Mucosa of stomach (tissue), 1 donor: ENCODE measurements at regions not wholly inside any gene's neighbourhood (a gene's known extent, or its start where the extent isn't known, plus 50 kb on each side); places are given as distances from the start of the nearest gene placed in this dataset.
"Not testable (repeated sequence)": the region's sequence is repeated elsewhere in the genome, so short reads cannot be mapped to it uniquely, and the experiment has no call there.

Experiments
- H3K27me3 ChIP-seq: one replicate; pipeline ENCODE4 v1.7.0; 2013; ENCODE audit warnings: mild to moderate bottlenecking, low read length; ENCODE audit not compliant: control insufficient read depth, insufficient read depth
- H3K36me3 ChIP-seq: one replicate; pipeline ENCODE4 v1.7.0; 2013; ENCODE audit warnings: low read length; ENCODE audit not compliant: control insufficient read depth, insufficient read depth
- H3K4me1 ChIP-seq: one replicate; pipeline ENCODE4 v1.7.0; 2013; ENCODE audit warnings: mild to moderate bottlenecking, low read length; ENCODE audit not compliant: control insufficient read depth, insufficient read depth
- H3K4me3 ChIP-seq: one replicate; pipeline ENCODE4 v1.7.0; 2013; ENCODE audit warnings: low read length
- H3K9ac ChIP-seq: one replicate; pipeline ENCODE4 v1.7.0; 2013; ENCODE audit warnings: mild to moderate bottlenecking, low read length, moderate library complexity
- H3K9me3 ChIP-seq: one replicate; pipeline ENCODE4 v1.7.0; 2013; ENCODE audit warnings: mild to moderate bottlenecking, low read length, moderate library complexity; ENCODE audit not compliant: control insufficient read depth
- donor health status: Pancreatic carcinoma.

DNA sequence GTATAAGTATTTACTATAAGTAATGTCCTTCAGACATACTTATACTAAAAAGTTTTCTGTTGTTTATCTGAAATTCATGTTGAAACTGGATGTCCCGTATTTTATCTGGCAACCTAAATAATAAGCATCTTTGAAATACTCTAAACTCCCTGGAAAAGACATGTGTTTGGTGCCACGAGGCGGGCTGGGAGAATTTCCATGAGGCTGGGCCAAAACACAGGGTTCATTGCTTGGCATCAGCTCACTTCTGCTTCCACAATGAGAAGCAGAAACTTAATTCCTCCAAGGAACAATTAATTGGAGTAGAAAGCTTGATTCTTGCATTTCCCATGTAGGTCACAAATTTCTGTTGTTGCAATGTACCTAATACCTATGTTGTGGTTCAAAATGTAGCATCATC is 110.2 kb downstream of the PSMG1 start:
- H3K4me3 ChIP-seq: no peak overlapping the region
- H3K27me3 ChIP-seq: no peaks in the 10 kb centered on the region
- no peaks in the 10 kb centered on the region for H3K9me3 ChIP-seq
- no peak overlapping the region for H3K9ac ChIP-seq
- no peaks in the 10 kb centered on the region for H3K36me3 ChIP-seq
- peaks cover 8% of the 10 kb centered on the region for H3K4me1 ChIP-seq

- H3K36me3 ChIP-seq: no peaks in the 10 kb centered on the region
- H3K27me3 ChIP-seq: no peaks in the 10 kb centered on the region
- H3K4me1 ChIP-seq: peaks cover 8% of the 10 kb centered on the region
- H3K4me3 ChIP-seq: no peak overlapping the region
- no peaks in the 10 kb centered on the region for H3K9me3 ChIP-seq
- H3K9ac ChIP-seq: no peak overlapping the region
These were observed 110.8 kb downstream of the PSMG1 start for GRCh38 chr21:39072468-39072867.

DNA sequence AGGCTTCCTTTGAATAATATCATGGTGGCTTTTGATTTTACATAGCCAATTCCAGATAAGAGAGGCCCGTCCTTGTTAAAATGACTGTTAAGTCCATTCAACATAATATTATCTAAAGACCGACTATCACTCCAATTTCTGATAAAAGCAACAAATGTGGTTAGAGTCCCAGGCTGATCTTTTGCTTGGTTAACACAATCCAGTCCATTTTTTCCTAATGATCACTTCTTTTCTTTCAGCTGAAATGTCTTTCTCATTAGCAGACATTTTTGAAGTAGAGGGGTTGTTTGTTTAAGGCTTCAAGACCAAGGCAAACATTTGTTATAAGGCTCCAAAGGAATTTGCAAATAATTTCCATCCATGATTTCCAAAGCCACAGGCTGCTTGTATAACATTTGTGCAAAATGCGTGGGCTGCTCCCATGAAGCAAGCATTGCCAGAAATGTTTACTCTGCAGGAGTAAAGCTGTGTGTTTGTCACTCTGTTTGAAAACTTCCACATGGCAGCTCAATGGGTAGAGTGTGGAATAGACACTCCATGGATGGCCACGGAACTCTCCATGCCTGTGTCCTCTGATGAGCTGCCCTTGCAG is 111.5 kb downstream of the PSMG1 start:
- H3K9ac ChIP-seq: no peak overlapping the region
- no peaks in the 10 kb centered on the region for H3K36me3 ChIP-seq

GRCh38 chr21:39069856-39070255 is 113.4 kb downstream of the PSMG1 start:
- not testable (repeated sequence) for H3K36me3 ChIP-seq, H3K9ac ChIP-seq, H3K4me3 ChIP-seq, H3K27me3 ChIP-seq, H3K9me3 ChIP-seq, H3K4me1 ChIP-seq

More for the DNA sequence above, 111.5 kb downstream of the PSMG1 start:
- H3K4me1 ChIP-seq: peaks cover 8% of the 10 kb centered on the region
- no peak overlapping the region for H3K4me3 ChIP-seq
- no peaks in the 10 kb centered on the region for H3K9me3 ChIP-seq
- H3K27me3 ChIP-seq: no peaks in the 10 kb centered on the region

DNA sequence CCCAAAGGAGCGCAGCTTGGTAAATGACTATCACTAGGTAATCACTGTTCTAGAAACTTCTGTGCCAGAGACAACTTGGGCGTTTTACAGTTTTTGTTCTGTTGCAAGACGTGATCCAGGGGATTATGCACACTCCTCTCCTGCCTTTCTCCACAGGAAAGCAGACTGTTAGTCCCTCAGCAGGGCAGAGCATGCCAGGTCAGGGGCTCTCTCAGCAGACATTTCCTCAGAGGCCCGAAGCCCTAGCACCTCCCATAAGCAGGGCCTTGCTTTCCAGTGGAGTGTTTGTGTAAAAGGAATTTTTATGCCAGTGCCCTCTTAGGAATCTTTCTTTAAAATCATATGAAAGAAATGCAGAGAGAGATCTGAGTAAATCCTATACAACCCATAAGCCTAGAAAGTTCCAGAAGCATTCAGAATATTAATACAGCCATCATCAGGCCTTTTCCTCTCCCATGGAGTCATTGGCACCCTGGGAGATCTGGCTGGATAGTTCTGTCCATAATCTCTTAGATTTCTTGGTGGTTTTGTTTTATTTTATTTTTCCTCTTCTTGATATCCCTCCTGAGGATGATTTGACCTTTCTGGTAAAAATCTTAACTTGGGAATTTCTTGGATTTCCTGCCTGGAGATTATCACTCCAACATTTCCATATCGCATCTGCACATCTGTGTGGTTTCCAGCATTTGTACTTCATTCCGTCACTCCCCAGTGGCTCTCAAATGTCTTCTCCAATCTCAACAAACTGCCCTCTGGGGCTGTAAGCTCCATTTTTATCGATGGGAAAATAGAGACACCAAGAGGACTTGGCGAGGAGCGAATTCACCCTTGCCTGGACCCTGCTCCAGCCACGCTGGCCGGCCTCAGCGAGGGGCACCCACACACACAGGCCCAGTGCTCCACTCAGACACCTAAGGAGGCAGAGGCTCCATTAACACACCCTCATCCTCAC is 116.1 kb downstream of the PSMG1 start:
- Histone ChIP-seq H3K9me3 (no peaks in the 10 kb centered on the region), H3K4me3 (no peak overlapping the region), H3K36me3 (no peaks in the 10 kb centered on the region), H3K27me3 (no peaks in the 10 kb centered on the region), H3K4me1 (peaks cover 8% of the 10 kb centered on the region), H3K9ac (no peak overlapping the region)

DNA sequence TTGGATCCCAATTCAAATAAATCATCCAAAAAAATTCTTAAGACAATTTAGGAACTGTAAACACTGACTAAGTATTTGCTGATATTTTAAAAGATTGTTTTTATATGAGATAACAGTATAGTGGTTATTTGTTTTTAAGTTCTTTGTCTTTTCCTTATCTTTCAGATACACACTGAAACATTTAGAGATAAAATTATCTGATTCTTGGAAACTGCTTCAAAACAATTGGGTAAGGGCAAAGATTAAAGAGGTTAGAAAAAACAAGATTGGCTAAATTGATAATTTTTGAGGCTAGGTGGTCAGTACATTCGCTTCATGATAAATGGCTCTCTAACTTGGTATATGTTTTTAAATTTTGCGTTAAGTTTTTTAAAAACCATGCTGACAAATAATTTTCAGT is 117.3 kb downstream of the PSMG1 start:
- Histone ChIP-seq H3K9me3 (no peaks in the 10 kb centered on the region), H3K36me3 (no peaks in the 10 kb centered on the region), H3K9ac (no peak overlapping the region), H3K27me3 (no peaks in the 10 kb centered on the region), H3K4me3 (no peak overlapping the region), H3K4me1 (no peaks in the 10 kb centered on the region)

GRCh38 chr21:39064325-39065012 is 118.8 kb downstream of the PSMG1 start:
- no peaks in the 10 kb centered on the region for H3K9me3 ChIP-seq
- no peaks in the 10 kb centered on the region for H3K4me1 ChIP-seq
- no peaks in the 10 kb centered on the region for H3K27me3 ChIP-seq
- no peaks in the 10 kb centered on the region for H3K36me3 ChIP-seq
- no peak overlapping the region for H3K9ac ChIP-seq
- no peak overlapping the region for H3K4me3 ChIP-seq

DNA sequence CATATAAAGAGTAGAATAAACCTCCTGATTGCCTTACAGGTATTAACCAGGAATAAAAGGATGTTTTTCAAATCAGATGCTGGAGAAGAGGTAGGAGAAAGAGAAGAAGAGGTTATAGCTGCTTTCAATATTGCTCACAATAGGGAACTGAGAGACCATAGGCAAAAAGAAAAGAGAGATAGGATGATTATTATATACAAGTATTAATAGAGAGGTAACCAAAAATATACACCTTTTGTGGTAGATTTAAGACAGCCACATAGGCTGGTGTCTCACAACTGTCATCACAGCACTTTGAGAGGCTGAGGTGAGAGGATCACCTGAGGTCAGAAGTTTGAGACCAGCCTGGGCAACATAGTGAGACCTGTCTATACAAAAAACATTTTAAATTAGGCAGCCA is 119.7 kb downstream of the PSMG1 start:
- H3K36me3 ChIP-seq: no peaks in the 10 kb centered on the region
- no peaks in the 10 kb centered on the region for H3K9me3 ChIP-seq
- no peak overlapping the region for H3K9ac ChIP-seq
- no peak overlapping the region for H3K4me3 ChIP-seq
- no peaks in the 10 kb centered on the region for H3K27me3 ChIP-seq
- no peaks in the 10 kb centered on the region for H3K4me1 ChIP-seq

DNA sequence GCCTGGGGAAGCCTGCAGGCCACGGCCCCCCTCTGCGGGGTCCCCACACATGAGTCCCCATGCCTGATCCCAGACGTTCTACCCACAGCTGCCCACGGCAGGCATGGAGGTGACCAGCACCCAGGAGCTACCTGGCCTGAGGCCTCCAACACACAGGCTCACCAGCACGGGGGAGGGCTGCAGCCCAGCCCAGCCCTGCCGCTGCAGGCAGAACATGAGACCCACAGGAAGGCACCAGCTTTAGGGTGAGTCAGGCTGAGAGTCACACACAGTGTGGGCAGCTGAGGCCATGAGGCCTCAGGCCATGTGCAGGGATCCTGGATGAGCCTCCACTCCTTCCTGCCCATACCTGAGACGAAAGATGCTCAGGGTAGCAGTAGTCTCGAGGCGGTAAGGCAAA is 121.1 kb downstream of the PSMG1 start:
- Histone ChIP-seq H3K27me3 (no peaks in the 10 kb centered on the region), H3K9ac (no peak overlapping the region), H3K9me3 (no peaks in the 10 kb centered on the region), H3K4me3 (no peak overlapping the region), H3K4me1 (no peaks in the 10 kb centered on the region), H3K36me3 (no peaks in the 10 kb centered on the region)

- Histone ChIP-seq H3K36me3 (no peaks in the 10 kb centered on the region), H3K27me3 (no peaks in the 10 kb centered on the region), H3K4me1 (no peaks in the 10 kb centered on the region), H3K9ac (no peak overlapping the region), H3K9me3 (no peaks in the 10 kb centered on the region), H3K4me3 (no peak overlapping the region)
These were observed 121.5 kb downstream of the PSMG1 start for GRCh38 chr21:39061766-39062165.

- no peaks in the 10 kb centered on the region for H3K9me3 ChIP-seq
- H3K36me3 ChIP-seq: no peaks in the 10 kb centered on the region
- no peaks in the 10 kb centered on the region for H3K27me3 ChIP-seq
- H3K9ac ChIP-seq: no peak overlapping the region
- H3K4me1 ChIP-seq: no peaks in the 10 kb centered on the region
- no peak overlapping the region for H3K4me3 ChIP-seq
These were observed 122.7 kb downstream of the PSMG1 start for GRCh38 chr21:39060485-39061083.

DNA sequence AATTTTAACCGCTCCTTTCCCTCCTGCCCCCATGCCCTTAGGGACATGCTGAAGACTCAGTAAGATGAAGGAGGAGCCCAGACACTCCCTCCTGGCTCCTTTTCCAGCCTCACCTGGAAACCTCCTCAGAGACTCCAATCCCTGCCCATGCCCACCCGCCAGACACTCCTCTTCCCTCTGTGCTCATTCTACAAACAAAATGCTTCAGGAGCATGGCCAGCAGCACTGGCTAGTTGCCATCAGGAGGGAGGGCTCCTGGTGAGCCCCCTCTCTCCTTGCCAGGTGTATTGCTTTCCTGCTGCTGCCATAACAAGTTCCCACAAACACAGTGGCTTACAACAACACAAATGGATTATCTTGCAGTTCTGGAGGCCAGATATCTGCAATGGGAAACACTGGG is 126.1 kb downstream of the PSMG1 start:
- H3K9me3 ChIP-seq: no peaks in the 10 kb centered on the region
- no peaks in the 10 kb centered on the region for H3K27me3 ChIP-seq
- no peaks in the 10 kb centered on the region for H3K4me1 ChIP-seq
- H3K36me3 ChIP-seq: no peaks in the 10 kb centered on the region
- H3K4me3 ChIP-seq: no peak overlapping the region
- no peak overlapping the region for H3K9ac ChIP-seq
